Fibroblast of lung (primary cell): ENCODE measurements at regions not wholly inside any gene's neighbourhood (a gene's known extent, or its start where the extent isn't known, plus 50 kb on each side); places are given as distances from the start of the nearest gene placed in this dataset.

ENCODE experiments used
- DNase-seq, 2 donors: peaks; one replicate each; pipeline versions ENCODE4 v3.0.0 to v3.0.0-alpha.2; 2010; ENCODE audit warnings: low read depth in 2 of 2
- H2AFZ ChIP-seq: 2 replicates; pipeline ENCODE4 v1.5.1; 2012; ENCODE audit warnings: low read length, control low read depth, inconsistent platforms
- H3K27ac ChIP-seq: 2 replicates; pipeline ENCODE4 v1.5.1; 2011; ENCODE audit warnings: low read length, control low read depth; ENCODE audit not compliant: insufficient read depth
- H3K27me3 ChIP-seq: 2 replicates; pipeline ENCODE4 v1.5.1; 2011; ENCODE audit warnings: mild to moderate bottlenecking, low read length; ENCODE audit not compliant: control insufficient read depth, insufficient read depth
- H3K36me3 ChIP-seq: 2 replicates; pipeline ENCODE4 v1.5.1; 2011; ENCODE audit warnings: low read length; ENCODE audit not compliant: control insufficient read depth, insufficient read depth
- H3K4me1 ChIP-seq: 2 replicates; pipeline ENCODE4 v1.5.1; 2011; ENCODE audit warnings: low read length; ENCODE audit not compliant: control insufficient read depth, insufficient read depth; ENCODE audit errors: extremely low read depth
- H3K4me2 ChIP-seq: 2 replicates; pipeline ENCODE4 v1.5.1; 2011; ENCODE audit warnings: low read length, control low read depth; ENCODE audit not compliant: insufficient read depth; ENCODE audit errors: extremely low read depth
- H3K4me3 ChIP-seq, 4 experiments: fragments of 200-600 bp in 1 of 4; sonication (generic) in 1 of 4; replicated peaks in 1 of 4; 2 replicates each; pipeline ENCODE4 v1.5.1; 2011 to 2016; ENCODE audit warnings: low read length in 4 of 4, low read depth in 3 of 4, mild to moderate bottlenecking in 3 of 4, control low read depth in 2 of 4, inconsistent platforms in 1 of 4, mixed read lengths in 1 of 4; ENCODE audit not compliant: insufficient read depth in 1 of 4; ENCODE audit errors: control extremely low read depth in 1 of 4
- H3K79me2 ChIP-seq: 2 replicates; pipeline ENCODE4 v1.5.1; 2012; ENCODE audit warnings: mild to moderate bottlenecking, low read length, inconsistent platforms; ENCODE audit not compliant: control insufficient read depth, insufficient read depth
- H3K9ac ChIP-seq: 2 replicates; pipeline ENCODE4 v1.5.1; 2011; ENCODE audit warnings: mild to moderate bottlenecking, low read length, control low read depth; ENCODE audit not compliant: insufficient read depth
- H3K9me3 ChIP-seq: 2 replicates; pipeline ENCODE4 v1.5.1; 2012; ENCODE audit warnings: low read depth, low read length; ENCODE audit not compliant: control insufficient read depth, insufficient read depth
- H4K20me1 ChIP-seq: 2 replicates; pipeline ENCODE4 v1.5.1; 2011; ENCODE audit warnings: low read length; ENCODE audit not compliant: control insufficient read depth, insufficient read depth; ENCODE audit errors: extremely low read depth
- CTCF ChIP-seq, 2 donors: IDR thresholded peaks in 1 of 2; conservative IDR thresholded peaks in 1 of 2; 1 replicate in 1 of 2; 2 replicates in 1 of 2; pipeline ENCODE4 v1.5.1; 2011 to 2012; ENCODE audit warnings: low read length in 2 of 2, control low read depth in 1 of 2, inconsistent platforms in 1 of 2, low read depth in 1 of 2, mild to moderate bottlenecking in 1 of 2
- EZH2 ChIP-seq: IDR thresholded peaks from 2 replicates; pipeline ENCODE4 v1.5.1; 2012; ENCODE audit warnings: low read length, control low read depth, mild to moderate bottlenecking; ENCODE audit errors: missing control alignments

- Histone ChIP-seq H3K27ac (no peak overlapping the region), H3K4me2 (no peak overlapping the region), H3K27me3 (no peaks in the 10 kb centered on the region), H2AFZ (no peak overlapping the region), H3K9ac (no peak overlapping the region), H3K36me3 (no peaks in the 10 kb centered on the region), H3K4me3 (no peak overlapping the region), H4K20me1 (no peaks in the 10 kb centered on the region), H3K79me2 (no peaks in the 10 kb centered on the region), H3K9me3 (no peaks in the 10 kb centered on the region), H3K4me1 (peaks cover 5% of the 10 kb centered on the region)
- DNase-seq = no peak
- no peak for TF ChIP-seq CTCF (conservative IDR thresholded peaks at IDR 0.05 in 1 of 2, IDR thresholded peaks at IDR 0.05 in 1 of 2; ENCODE audit: low read depth in 1 of 2, low read length in 2 of 2)
- TF ChIP-seq EZH2 = no peak
Measured at GRCh38 chr4:3656416-3657356, 109.5 kb upstream of the ADRA2C start.

DNA sequence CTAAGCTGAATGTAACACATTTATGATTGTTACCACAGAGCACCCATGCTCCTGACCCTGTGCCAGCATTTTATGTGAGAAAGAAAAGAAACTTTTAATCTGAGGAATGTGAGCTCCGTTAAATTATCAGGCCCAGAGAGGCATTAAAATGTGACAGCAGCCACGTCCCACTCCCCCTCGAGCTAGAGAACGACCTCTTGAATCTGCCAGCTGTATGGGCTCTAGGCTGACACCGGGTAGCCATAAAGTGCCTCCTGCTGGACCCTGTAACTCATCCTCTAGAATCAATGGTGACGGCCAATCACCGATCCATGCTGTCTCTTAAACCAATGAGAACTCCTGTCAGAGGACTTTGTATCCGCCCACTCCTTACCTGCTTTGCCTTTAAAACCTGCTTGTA lies 110.2 kb upstream of the ADRA2C start:
- Histone ChIP-seq H3K27ac (no peak overlapping the region), H3K27me3 (no peaks in the 10 kb centered on the region), H3K4me2 (no peak overlapping the region), H3K4me1 (peaks cover 5% of the 10 kb centered on the region), H2AFZ (no peak overlapping the region), H3K36me3 (no peaks in the 10 kb centered on the region), H3K79me2 (no peaks in the 10 kb centered on the region), H4K20me1 (no peaks in the 10 kb centered on the region), H3K9me3 (no peaks in the 10 kb centered on the region), H3K4me3 (no peak overlapping the region), H3K9ac (no peak overlapping the region)
- TF ChIP-seq EZH2 (no peak), CTCF (conservative IDR thresholded peaks at IDR 0.05 in 1 of 2, IDR thresholded peaks at IDR 0.05 in 1 of 2; ENCODE audit: low read depth in 1 of 2, low read length in 2 of 2) (no peak)
- DNase-seq = no peak

DNA sequence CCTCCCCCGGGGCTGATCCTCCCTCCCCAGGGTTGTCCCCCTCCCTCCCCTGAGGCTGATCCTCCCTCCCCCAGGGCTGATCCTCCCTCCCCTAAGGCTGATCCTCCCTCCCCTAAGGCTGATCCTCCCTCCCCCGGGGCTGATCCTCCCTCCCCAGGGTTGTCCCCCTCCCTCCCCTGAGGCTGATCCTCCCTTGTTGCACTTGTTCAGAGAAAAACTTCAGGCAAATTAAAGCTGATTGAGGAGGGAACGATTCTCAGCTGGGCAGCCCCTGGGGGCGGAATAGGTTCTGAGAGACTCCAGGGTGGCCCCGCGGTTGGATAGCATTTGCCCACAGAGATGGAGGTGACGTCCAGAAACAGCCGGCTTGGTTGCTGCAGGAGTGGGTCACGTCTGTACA lies 110.7 kb upstream of the ADRA2C start:
- H3K27ac ChIP-seq = no peak overlapping the region
- no peak overlapping the region for H3K4me2 ChIP-seq
- H3K36me3 ChIP-seq = no peaks in the 10 kb centered on the region
- no peaks in the 10 kb centered on the region for H3K27me3 ChIP-seq
- no peak overlapping the region for H3K4me3 ChIP-seq
- no peaks in the 10 kb centered on the region for H4K20me1 ChIP-seq
- no peaks in the 10 kb centered on the region for H3K9me3 ChIP-seq
- TF ChIP-seq CTCF (conservative IDR thresholded peaks at IDR 0.05 in 1 of 2, IDR thresholded peaks at IDR 0.05 in 1 of 2; ENCODE audit: low read depth in 1 of 2, low read length in 2 of 2) (no peak), EZH2 (no peak)
- no peaks in the 10 kb centered on the region for H3K79me2 ChIP-seq
- no peak for DNase-seq
- H3K4me1 ChIP-seq = peaks cover 5% of the 10 kb centered on the region
- H3K9ac ChIP-seq = no peak overlapping the region
- no peak overlapping the region for H2AFZ ChIP-seq
